ENCODE measurements at regions not wholly inside any gene's neighbourhood (a gene's known extent, or its start where the extent isn't known, plus 50 kb on each side); places are given as distances from the start of the nearest gene placed in this dataset.

- no peak for DNase-seq
- TF ChIP-seq, protein P1, sequence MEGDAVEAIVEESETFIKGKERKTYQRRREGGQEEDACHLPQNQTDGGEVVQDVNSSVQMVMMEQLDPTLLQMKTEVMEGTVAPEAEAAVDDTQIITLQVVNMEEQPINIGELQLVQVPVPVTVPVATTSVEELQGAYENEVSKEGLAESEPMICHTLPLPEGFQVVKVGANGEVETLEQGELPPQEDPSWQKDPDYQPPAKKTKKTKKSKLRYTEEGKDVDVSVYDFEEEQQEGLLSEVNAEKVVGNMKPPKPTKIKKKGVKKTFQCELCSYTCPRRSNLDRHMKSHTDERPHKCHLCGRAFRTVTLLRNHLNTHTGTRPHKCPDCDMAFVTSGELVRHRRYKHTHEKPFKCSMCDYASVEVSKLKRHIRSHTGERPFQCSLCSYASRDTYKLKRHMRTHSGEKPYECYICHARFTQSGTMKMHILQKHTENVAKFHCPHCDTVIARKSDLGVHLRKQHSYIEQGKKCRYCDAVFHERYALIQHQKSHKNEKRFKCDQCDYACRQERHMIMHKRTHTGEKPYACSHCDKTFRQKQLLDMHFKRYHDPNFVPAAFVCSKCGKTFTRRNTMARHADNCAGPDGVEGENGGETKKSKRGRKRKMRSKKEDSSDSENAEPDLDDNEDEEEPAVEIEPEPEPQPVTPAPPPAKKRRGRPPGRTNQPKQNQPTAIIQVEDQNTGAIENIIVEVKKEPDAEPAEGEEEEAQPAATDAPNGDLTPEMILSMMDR (IDR thresholded peaks at IDR 0.05) = no peak
- TF ChIP-seq POLR2A (IDR thresholded peaks at IDR 0.05) = no peak
- Histone ChIP-seq H3K36me3 (no peaks in the 10 kb centered on the region), H3K27me3 (no peaks in the 10 kb centered on the region), H3K4me1 (no peaks in the 10 kb centered on the region), H3K27ac (no peak overlapping the region), H3K9me3 (peaks cover 0 to 5% (median 0%) of the 10 kb centered on the region in 4 donors), H3K4me3 (no peak overlapping the region)
Observed at GRCh38 chr3:70870576-70870975, 558.1 kb upstream of the MDFIC2 start.

- Histone ChIP-seq H3K4me3 (no peak overlapping the region), H3K36me3 (no peaks in the 10 kb centered on the region), H3K27ac (no peak overlapping the region), H3K27me3 (no peaks in the 10 kb centered on the region), H3K4me1 (no peaks in the 10 kb centered on the region), H3K9me3 (peaks cover 0 to 5% (median 0%) of the 10 kb centered on the region in 4 donors)
- no peak for DNase-seq
- TF ChIP-seq POLR2A (IDR thresholded peaks at IDR 0.05) = no peak
- TF ChIP-seq, protein P1 (IDR thresholded peaks at IDR 0.05) = no peak
Observed at GRCh38 chr3:70868561-70868960, 556.1 kb upstream of the MDFIC2 start.

- H3K27ac ChIP-seq = no peak overlapping the region
- TF ChIP-seq POLR2A (IDR thresholded peaks at IDR 0.05) = no peak
- TF ChIP-seq, protein P1 (IDR thresholded peaks at IDR 0.05) = no peak
- DNase-seq = no peak
- no peaks in the 10 kb centered on the region for H3K27me3 ChIP-seq
- no peak overlapping the region for H3K4me3 ChIP-seq
- H3K4me1 ChIP-seq = no peaks in the 10 kb centered on the region
- no peaks in the 10 kb centered on the region for H3K9me3 ChIP-seq
- H3K36me3 ChIP-seq = no peaks in the 10 kb centered on the region
Observed at GRCh38 chr3:70863049-70863448, 550.6 kb upstream of the MDFIC2 start.

DNA sequence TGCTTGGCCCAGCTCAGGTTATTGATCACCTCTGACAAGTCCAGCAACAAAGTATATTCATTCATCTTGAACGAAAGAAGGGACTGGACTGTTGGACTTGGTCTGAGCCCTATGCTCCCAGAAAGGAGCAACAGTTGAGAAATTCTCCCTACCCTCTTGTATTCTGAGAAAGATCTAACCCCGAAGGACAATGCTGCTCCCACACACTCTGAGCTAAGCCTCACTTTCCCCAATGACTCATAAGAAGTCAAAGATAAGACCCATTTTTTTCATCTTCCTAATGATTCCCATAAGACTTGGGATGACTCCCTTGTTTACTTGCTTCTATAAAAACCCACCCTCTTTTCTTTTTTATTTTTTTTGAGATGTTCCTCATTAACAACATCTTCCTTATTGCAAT, 549.4 kb upstream of the MDFIC2 start:
- Histone ChIP-seq H3K9me3 (no peaks in the 10 kb centered on the region), H3K4me3 (no peak overlapping the region), H3K36me3 (no peaks in the 10 kb centered on the region), H3K27me3 (no peaks in the 10 kb centered on the region), H3K27ac (no peak overlapping the region), H3K4me1 (no peaks in the 10 kb centered on the region)
- no peak for TF ChIP-seq POLR2A (IDR thresholded peaks at IDR 0.05)
- TF ChIP-seq, protein P1 (IDR thresholded peaks at IDR 0.05) = no peak
- no peak for DNase-seq

- H3K9me3 ChIP-seq = no peaks in the 10 kb centered on the region
- H3K4me1 ChIP-seq = no peaks in the 10 kb centered on the region
- H3K4me3 ChIP-seq = no peak overlapping the region
- H3K36me3 ChIP-seq = no peaks in the 10 kb centered on the region
- no peaks in the 10 kb centered on the region for H3K27me3 ChIP-seq
- TF ChIP-seq POLR2A (IDR thresholded peaks at IDR 0.05) = no peak
- TF ChIP-seq, protein P1 (IDR thresholded peaks at IDR 0.05) = no peak
- DNase-seq = no peak
- no peak overlapping the region for H3K27ac ChIP-seq
Observed at GRCh38 chr3:70861234-70861633, 548.8 kb upstream of the MDFIC2 start.

GRCh38 chr3:70857916-70858315, 545.5 kb upstream of the MDFIC2 start:
- DNase-seq = no peak
- Histone ChIP-seq H3K36me3 (no peaks in the 10 kb centered on the region), H3K27me3 (no peaks in the 10 kb centered on the region), H3K4me3 (no peak overlapping the region), H3K9me3 (no peaks in the 10 kb centered on the region), H3K27ac (no peak overlapping the region), H3K4me1 (no peaks in the 10 kb centered on the region)
- TF ChIP-seq, protein P1 (IDR thresholded peaks at IDR 0.05) = no peak
- no peak for TF ChIP-seq POLR2A (IDR thresholded peaks at IDR 0.05)

Data from Peyer's patch (tissue), 4 donors.